NCI-H1048 (cell line): ENCODE measurements at regions not wholly inside any gene's neighbourhood (a gene's known extent, or its start where the extent isn't known, plus 50 kb on each side); places are given as distances from the start of the nearest gene placed in this dataset.

Experiments used
- DNase-seq: peaks from one replicate; lab custom pipeline; 2025; lab: John Stamatoyannopoulos, UW

DNA sequence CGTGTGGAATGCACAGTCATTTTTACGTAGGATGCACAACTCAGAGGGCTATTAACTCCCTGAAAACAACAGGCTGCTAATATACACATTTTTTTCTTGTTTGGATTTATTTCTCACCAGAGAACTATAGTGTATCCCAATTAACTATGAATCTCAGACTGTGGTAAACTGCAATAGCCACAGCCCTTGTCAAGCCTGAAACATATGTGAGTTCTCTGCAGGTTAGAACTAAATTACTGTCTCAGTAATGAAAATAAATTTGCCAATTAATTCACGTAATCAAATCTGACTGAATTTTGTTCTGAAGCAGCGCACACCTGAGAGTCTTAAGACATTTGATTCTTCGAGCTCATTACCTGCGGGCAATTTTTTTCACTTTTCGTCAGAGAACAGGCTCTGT lies 318.6 kb downstream of the PMP22 start:
- no peak for DNase-seq

DNA sequence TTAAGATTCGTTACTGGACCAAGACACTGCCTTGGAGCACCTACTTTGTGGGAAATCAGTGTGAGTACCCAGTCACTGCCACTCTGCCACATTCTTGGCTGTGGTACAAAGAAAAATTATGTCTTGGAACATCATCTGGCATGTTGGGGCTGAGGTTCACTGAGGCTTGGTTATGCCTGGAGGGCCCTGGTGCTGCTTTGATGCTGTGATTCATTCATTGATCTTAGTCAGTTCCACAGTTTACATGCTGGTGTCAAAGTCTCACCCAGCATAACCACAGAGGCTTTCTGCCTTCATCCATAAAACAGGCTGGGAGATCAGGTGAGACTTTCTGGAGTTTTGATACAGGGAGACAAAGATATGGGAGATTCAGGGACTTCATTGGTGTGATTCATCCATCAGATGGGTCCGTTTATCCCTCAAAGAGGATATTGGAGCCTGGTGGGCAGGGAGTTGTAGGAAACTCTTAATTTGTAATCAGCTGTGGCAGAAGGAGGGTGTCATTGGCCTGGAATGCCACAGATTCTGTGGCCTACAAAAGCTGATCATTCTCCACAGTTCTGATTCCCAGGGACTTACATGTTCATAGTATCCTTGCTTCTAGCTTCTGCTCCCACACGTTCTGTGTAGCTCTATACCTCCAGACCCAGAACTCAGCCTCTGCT lies 322.5 kb downstream of the PMP22 start:
- no peak for DNase-seq

- no peak for DNase-seq
These were observed 324.2 kb downstream of the PMP22 start for GRCh38 chr17:14940938-14941265.

DNA sequence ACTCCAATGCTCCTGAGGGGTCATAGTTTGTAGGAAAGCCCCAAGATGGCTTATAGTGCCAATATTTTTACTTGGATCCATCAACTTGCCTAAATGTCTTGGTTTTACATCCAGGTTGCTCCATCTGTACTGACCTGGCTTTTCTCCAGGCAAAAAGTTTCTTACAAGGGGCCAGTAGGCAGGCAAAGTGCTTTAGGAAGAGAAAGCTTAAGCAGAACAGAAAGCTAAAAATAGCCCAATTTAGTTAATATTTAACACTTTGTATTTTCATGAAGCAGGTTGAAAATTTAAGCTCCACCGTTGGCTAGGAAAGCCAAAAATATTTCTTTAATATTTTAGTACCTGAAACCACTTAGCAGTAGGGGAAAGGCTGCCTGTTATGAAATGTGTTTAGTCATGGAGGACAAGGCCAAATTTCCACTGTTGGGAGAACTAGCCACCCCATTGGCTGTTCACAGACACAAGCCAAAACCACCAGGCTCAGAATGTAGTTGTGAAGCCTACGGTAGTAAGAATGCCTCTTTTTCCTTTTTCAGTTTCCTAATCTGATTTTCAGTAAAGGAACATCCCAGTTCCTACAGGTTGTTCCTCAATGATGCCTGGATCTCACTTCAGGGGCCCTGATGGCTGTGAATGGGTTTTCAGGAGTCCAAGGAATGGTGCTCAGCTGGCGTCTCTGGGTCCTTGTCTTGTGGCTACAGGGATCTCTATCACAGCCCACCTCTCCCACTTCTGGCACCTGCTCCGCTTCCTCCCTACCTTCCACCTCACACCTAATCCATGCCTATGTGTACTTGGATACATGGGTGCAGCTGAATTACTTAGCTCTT lies 324.8 kb downstream of the PMP22 start:
- no peak for DNase-seq

DNA sequence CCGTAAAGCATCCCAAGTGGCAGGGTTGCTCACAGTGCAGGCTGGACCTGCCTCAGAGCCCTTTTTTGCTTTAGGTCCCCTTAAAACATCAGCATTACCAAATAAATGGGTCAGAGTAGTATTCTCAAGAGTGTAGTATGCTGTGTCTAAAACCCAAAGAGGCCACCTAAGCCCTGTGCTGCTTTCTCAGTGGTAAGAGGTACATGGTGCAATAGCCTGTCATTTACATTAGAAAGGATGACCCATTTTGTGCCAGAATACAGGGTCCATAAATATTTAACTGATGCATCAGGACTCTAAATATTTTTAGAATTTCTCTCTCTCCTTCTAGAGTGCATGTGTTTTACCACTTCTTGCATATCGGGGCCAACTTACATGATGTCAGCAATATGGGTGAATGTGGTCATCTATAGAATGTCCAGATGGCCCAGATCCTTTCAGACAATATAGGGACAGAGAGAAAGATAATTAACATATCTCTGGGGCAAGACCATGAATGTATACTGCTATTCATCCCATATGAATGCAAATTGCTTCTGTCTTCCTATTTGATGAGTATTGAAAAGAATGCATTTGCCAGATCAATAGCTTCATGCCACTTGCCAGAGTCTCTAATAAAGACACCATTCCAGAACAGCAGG lies 329.2 kb downstream of the PMP22 start:
- no peak for DNase-seq

DNA sequence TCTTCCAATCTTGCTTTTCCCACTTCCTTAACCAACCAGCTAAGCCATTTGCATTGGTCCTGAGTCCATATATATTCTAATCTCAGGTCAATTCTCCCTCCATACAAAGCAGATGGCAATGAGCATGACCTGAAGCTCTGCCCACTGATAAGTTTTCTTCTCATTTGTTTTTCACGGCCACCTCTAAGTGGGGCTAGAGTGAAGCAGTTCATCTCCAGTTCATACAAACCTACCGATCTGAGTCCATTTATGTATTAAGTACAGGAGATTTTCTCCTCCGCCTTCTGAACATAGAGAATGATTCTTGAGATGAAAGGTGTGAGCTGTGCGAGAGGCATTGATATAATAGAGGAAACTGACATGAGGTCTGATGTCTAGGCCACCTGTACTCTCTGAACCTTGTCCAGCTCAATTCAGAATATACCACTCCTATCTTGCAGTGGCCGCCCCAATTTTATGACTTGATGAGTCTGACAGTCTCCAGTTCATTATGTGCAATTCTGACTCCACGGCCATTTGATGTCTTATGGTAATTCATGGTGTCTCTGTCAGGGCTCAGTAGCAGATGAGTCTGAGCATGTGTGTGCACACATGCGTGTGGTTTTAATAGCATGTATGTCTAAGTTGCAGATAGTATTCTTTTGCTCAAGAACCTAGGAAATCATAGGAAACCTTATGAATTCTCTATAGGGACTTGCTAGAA lies 329.8 kb downstream of the PMP22 start:
- DNase-seq: no peak

DNA sequence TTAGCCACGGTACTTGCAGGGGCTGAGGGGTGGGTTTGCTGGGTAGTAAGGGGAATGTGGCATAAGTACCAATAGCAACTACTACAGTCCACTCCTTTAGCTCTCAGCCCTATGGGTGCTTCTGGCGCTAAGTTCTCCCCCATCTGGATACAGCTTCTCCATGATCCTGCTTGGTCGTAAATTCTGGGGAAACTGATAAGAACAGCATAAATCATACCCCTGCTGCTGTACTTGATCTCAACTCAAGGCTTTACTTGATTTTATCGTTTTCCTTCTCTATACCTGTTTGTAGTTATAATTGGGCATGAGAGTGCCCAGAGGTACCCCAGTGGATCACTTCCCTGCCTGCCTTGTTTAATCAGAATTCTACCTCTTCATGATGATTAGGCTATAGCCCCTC lies 331.4 kb downstream of the PMP22 start:
- no peak for DNase-seq

DNA sequence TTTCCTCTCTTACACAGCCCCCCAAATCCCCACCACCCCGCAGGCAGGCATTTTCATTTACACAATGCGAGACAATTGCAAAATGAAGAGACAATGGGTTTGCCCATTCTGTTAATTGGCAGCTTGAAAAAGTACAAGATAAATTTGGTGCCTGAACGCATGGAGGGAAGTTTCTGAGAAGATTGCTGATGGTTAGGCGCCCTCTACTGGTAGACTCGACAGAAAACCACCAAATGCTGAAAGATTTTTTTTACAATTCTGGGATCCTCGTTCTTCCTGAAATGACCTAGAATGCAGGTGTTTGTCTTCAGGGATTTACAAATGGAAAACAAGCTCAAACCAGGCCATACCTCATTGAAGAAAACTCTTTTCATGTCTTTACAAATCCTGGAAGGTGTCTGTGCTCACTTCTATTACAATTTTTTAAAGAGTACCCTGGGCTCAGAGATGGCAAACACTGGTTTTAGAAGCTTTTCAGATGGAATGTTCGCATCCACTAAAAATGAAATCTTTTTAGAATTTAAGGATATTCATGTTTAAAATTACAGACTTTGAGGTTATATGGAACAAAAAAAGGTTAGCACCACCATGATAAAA lies 338.5 kb downstream of the PMP22 start:
- peak; percentile 41 for DNase-seq

DNA sequence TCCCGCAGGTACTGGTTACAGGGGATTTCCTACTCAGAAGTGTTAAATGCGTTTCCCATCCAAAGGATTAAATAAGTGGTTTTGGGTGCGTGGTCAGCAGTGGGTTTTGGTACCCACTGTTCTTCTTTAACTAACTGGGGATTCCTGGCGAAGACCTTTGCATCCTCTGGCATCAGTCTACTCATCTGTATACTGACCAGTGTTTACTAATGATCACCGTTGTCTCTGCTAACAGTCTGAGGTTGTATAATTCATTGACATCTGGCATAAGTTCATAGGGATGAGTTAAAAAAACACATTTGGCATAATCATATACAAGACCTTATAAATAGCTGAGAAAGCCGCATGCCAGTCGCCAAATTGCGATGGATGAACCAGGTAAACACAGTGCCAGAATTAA lies 339.1 kb downstream of the PMP22 start:
- no peak for DNase-seq

- DNase-seq: no peak
These were observed 339.6 kb downstream of the PMP22 start for GRCh38 chr17:14925498-14925897.

DNA sequence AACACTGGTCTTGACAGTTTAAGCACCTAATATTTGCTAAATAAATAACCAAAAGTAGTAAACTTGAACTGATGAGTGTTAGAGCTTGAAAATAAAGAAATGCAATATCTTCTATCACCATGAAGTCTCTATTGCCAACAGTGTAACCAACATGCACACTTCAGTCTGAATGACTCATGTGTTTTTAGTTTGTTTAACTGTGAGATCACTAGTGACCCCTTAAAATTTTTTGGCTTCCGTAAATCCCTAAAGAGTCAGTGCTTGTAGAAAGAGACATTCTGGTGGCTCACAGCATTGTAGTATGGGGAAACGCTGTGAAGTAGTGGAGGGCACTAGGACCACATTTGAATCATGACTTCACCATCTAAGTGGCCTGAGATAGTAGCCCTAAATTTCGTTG lies 341.1 kb downstream of the PMP22 start:
- no peak for DNase-seq

DNA sequence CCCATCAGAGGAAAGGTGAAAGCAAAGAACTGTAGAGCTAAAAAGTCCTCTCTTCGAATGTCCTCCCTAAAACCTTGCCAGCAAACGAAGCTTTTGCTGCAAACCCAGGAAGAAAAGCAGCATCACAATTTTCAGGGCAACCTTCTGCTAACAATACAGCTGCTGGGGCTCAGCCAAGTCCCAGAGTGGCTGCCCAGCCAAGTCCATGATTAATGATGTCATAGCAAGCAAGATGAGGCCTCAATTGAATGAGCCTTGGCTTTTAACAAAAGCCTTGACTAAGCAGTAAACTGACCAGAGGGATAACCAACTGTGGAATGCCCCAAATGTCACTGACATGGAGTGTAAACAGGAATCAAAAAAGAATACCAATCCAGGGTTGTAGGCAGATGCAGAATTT lies 342.7 kb downstream of the PMP22 start:
- no peak for DNase-seq

DNA sequence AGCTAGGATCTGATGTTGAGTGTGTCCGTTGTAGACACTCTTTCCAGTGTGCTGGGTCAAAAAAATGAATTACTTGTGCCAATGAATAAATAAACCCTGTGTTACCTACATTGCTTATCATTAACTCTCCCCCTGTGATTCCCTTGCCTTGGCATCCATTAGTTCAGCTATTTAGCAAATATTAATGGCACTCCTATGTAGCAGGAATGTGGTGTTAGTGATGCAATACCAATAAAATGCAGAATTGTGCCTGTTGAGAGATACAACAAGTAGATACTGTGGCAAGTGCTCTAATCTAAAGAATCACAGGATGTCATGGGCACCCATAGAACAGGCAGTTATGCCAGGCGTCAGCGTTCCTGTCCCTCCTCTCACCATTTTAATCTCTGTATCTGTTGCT lies 343.2 kb downstream of the PMP22 start:
- DNase-seq: no peak

DNA sequence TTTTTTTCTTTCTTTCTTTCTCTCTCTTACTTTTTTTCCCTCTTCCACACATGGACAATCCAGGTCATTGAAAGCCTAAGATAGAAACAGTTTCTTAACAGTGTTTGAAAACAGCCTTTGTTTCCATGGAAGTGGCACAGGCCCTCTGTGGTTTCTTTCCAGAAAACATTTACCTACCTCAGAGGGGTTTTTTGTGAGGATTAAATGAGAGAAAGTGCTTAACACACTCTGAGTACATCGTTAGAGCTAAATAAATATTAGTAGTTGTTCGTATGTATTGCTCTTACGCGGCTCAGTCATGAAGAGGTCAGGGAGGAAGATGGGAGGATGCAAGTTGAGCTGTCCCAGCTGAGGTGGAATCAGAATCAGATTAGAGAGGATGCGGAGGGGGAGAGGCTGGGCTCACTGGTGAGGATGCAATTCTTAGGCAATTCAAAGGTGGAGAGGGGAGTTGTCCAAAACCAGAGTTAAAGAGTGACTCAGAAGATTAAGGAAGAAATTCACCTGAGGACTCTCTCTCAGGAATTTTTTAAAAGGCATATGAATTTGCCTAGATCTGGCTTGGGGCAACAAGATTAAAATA lies 345.4 kb downstream of the PMP22 start:
- DNase-seq: no peak

DNA sequence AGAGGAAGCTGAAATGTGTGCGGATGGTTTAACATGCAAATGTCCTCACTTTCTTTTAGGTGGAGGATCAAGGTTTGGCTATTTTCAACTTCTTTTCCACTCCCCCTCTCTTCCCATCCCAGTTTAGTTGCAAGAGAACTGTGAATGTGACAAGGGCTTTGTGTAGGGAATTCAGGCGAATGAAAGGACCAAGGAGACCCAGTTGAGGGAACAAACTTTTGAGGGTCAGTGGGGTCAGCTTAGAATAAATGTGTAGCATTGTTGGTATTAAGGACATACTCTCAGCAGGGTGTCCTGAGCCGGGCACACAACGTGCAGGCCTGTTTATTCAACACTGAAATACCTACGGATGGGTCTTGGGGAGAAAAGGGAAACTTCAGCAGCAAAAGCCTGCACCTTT lies 346.0 kb downstream of the PMP22 start:
- no peak for DNase-seq

DNA sequence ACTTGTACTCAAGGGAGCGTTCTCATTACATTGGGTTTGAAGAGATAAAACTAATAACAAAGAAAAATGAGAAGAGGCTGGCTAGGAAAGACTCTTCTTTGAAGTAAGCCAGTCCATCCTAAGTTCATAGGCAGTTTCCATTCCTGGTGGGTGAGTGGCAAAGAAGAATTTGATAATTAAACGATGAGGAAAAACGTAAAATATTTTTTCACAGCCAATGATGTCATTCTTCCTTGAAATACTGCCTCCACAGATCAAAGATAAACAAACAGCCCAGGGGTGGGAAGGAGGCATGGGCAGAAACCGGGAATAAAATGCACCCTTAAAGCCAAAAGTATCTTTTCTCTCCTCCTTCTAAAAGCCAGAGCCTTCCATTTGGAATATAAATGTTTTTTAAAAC lies 346.6 kb downstream of the PMP22 start:
- DNase-seq: no peak

GRCh38 chr17:14910916-14911315 lies 354.2 kb downstream of the PMP22 start:
- no peak for DNase-seq

DNA sequence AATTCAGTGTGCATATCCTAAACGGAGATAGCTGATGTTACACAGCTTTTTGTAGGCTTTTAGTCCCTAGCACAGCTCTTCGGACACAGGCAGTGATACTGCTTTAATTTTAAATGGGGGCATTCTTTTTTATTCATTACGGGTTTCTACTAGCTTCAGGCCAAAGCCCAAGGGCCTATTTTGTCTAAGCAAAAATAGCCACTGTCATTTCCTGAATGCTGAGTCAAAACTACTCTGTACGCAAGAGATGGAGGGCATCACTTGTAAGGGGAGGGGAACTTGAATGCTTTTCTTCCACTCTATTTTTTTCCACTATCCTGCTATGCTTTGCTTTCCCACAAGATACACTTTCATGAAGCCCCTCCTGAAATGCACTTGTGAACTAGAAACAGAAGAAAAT lies 360.7 kb downstream of the PMP22 start:
- DNase-seq: no peak

DNA sequence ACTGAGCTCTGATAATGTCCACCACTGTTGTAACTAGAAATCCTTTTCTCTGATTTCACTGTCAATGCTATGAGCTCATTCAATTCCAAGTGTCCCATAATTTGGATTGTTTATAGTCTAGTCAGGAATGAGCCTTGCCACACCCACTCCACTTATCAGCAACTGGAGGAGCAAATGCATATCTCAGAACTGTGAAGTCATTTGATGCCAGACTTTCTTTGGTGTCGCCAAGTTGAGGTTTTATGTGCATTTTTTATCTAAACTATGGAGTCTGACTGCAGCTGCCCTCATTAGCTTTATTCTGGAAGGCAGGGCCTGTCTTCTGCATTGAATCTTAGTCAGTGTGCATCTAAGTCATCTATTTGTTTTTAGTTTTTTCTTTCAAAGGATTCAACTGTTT lies 361.3 kb downstream of the PMP22 start:
- no peak for DNase-seq

DNA sequence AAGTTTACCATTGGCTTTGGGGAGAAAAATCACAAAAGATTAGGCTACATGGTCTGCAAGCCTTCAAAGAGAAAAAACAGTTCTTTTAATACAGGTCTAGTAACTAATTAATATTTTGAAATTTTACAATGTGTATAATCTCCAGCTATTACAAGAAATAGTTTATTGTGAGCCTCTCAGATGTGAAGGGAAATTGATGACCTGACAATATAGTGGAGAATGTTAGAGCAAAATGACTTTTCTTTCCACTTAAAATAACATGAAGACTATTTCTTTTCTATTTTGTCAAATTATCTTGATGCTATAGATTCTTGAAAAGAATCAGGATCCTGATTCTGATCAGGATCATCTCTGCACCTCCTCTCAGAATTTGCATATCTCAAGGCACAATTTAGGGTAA lies 362.3 kb downstream of the PMP22 start:
- DNase-seq: no peak

DNA sequence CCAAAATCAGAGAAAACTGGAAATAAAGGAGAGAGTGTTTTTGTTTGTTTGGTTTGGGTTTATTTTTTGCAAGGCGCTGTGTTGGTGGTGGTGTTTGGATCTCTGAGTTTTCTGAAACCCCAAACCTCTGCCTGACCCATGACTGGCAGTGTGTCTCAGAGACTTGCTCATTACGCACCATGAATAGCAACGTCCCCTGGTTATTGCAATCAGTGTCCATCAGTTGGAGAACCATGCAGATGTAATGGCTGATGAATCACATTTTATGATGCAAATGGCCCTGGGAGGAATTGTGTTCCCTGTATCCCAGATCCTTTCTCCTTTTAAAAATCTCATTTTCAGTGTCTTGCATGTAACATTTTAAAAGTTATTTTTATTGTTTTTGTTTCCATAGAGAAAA lies 362.8 kb downstream of the PMP22 start:
- no peak for DNase-seq

GRCh38 chr17:14901376-14901775 lies 363.8 kb downstream of the PMP22 start:
- DNase-seq: no peak
